ENCODE measurements at regions not wholly inside any gene's neighbourhood (a gene's known extent, or its start where the extent isn't known, plus 50 kb on each side); places are given as distances from the start of the nearest gene placed in this dataset.

- no peak for DNase-seq (ENCODE audit: extremely low spot score)
- CTCF ChIA-PET: no interaction called here
- no peak for TF ChIP-seq ARNT (IDR thresholded peaks at IDR 0.05)
- TF ChIP-seq, protein P1, sequence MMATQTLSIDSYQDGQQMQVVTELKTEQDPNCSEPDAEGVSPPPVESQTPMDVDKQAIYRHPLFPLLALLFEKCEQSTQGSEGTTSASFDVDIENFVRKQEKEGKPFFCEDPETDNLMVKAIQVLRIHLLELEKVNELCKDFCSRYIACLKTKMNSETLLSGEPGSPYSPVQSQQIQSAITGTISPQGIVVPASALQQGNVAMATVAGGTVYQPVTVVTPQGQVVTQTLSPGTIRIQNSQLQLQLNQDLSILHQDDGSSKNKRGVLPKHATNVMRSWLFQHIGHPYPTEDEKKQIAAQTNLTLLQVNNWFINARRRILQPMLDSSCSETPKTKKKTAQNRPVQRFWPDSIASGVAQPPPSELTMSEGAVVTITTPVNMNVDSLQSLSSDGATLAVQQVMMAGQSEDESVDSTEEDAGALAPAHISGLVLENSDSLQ (IDR thresholded peaks at IDR 0.05): no peak
- no peak for TF ChIP-seq TARDBP (IDR thresholded peaks at IDR 0.05)
- TF ChIP-seq LEF1 (IDR thresholded peaks at IDR 0.05; ENCODE audit: borderline replicate concordance): no peak
- no peak for TF ChIP-seq SP1 (IDR thresholded peaks at IDR 0.05)
- TF ChIP-seq FOXK2 (IDR thresholded peaks at IDR 0.05): no peak
- no peak for TF ChIP-seq FOXM1 (IDR thresholded peaks at IDR 0.05; ENCODE audit: borderline replicate concordance)
- no peak for TF ChIP-seq FOXA1 (IDR thresholded peaks at IDR 0.05)
- TF ChIP-seq NFRKB (IDR thresholded peaks at IDR 0.05): no peak
- no peak for TF ChIP-seq HDGF (IDR thresholded peaks at IDR 0.05; ENCODE audit: borderline replicate concordance)
- no peak for TF ChIP-seq ZNF384 (IDR thresholded peaks at IDR 0.05)
- no peak for TF ChIP-seq BHLHE40 (IDR thresholded peaks at IDR 0.05; ENCODE audit: borderline replicate concordance)
- TF ChIP-seq L3MBTL2 (conservative IDR thresholded peaks at IDR 0.05): no peak
- no peak for TF ChIP-seq CTBP1 (IDR thresholded peaks at IDR 0.05; ENCODE audit: borderline replicate concordance)
- no peak for TF ChIP-seq ELF4 (IDR thresholded peaks at IDR 0.05)
- TF ChIP-seq SUZ12 (IDR thresholded peaks at IDR 0.05): no peak
- POLR2A ChIA-PET: no interaction called here
These were observed 107.0 kb downstream of the CTTN start for GRCh38 chr11:70505331-70505731.

DNA sequence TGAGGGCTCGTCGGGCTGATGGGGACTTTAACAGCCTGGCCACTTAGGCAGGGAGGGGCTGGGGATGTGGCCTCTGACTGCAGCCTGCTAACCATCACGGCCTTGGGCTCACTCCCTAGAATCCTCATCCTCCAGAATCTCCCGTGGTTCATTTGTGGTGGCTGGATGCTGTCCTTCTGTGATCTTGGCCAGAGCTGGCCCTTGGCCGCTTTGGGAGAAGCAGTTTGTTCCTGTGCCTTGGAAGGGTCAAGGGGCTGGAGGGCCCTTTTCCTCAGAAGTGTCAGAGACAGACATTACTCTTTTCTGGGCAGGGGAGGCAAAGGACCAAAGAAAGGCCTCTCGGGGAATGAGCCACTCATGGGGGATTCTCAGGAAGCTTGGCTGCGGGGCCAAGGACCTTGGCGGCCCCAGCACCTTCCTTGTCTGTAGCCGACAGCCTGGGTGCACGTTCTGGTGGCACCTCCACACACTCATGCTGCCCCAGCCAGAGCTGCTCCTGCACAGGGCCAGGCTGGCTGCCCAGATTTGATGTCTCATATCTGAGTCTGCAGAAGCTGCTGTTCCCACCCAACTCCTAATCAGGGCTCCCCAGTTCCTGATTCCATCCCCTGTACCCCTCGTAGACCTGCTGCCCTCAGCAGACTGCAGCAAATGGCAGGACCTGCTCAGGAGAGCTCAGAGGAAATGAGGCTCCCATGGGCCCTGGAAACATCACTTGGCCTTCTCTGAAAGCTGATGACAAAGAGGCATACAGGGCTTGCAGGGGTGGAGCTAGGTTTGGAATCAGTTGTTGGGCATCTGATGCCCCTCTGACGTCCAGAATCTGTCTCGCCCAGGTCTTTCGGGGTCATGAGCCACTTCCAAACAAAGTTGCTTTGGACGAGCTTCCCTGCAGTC, 107.7 kb downstream of the CTTN start:
- DNase-seq (ENCODE audit: extremely low spot score): no peak
- ChIA-PET POLR2A (no interaction called here), CTCF (no interaction called here)
- no peak for TF ChIP-seq SP1 (IDR thresholded peaks at IDR 0.05)
- TF ChIP-seq LEF1 (IDR thresholded peaks at IDR 0.05; ENCODE audit: borderline replicate concordance): no peak
- TF ChIP-seq TARDBP (IDR thresholded peaks at IDR 0.05): no peak
- no peak for TF ChIP-seq ELF4 (IDR thresholded peaks at IDR 0.05)
- TF ChIP-seq CTBP1 (IDR thresholded peaks at IDR 0.05; ENCODE audit: borderline replicate concordance): no peak
- TF ChIP-seq NFRKB (IDR thresholded peaks at IDR 0.05): no peak
- no peak for TF ChIP-seq FOXK2 (IDR thresholded peaks at IDR 0.05)
- no peak for TF ChIP-seq FOXA1 (IDR thresholded peaks at IDR 0.05)
- no peak for TF ChIP-seq HDGF (IDR thresholded peaks at IDR 0.05; ENCODE audit: borderline replicate concordance)
- TF ChIP-seq ZNF384 (IDR thresholded peaks at IDR 0.05): no peak
- TF ChIP-seq SUZ12 (IDR thresholded peaks at IDR 0.05): no peak
- no peak for TF ChIP-seq ARNT (IDR thresholded peaks at IDR 0.05)
- no peak for TF ChIP-seq FOXM1 (IDR thresholded peaks at IDR 0.05; ENCODE audit: borderline replicate concordance)
- no peak for TF ChIP-seq L3MBTL2 (conservative IDR thresholded peaks at IDR 0.05)
- TF ChIP-seq, protein P1 (IDR thresholded peaks at IDR 0.05): no peak
- TF ChIP-seq BHLHE40 (IDR thresholded peaks at IDR 0.05; ENCODE audit: borderline replicate concordance): no peak

GRCh38 chr11:70506658-70506970, 108.3 kb downstream of the CTTN start:
- CTCF ChIA-PET: no interaction called here
- POLR2A ChIA-PET: no interaction called here
- TF ChIP-seq HDGF (IDR thresholded peaks at IDR 0.05; ENCODE audit: borderline replicate concordance) (no peak), ZNF384 (IDR thresholded peaks at IDR 0.05) (no peak), FOXA1 (IDR thresholded peaks at IDR 0.05) (no peak), ELF4 (IDR thresholded peaks at IDR 0.05) (no peak), BHLHE40 (IDR thresholded peaks at IDR 0.05; ENCODE audit: borderline replicate concordance) (no peak), L3MBTL2 (conservative IDR thresholded peaks at IDR 0.05) (no peak), SUZ12 (IDR thresholded peaks at IDR 0.05) (no peak), CTBP1 (IDR thresholded peaks at IDR 0.05; ENCODE audit: borderline replicate concordance) (no peak)
- TF ChIP-seq, protein P1 (IDR thresholded peaks at IDR 0.05): no peak

DNA sequence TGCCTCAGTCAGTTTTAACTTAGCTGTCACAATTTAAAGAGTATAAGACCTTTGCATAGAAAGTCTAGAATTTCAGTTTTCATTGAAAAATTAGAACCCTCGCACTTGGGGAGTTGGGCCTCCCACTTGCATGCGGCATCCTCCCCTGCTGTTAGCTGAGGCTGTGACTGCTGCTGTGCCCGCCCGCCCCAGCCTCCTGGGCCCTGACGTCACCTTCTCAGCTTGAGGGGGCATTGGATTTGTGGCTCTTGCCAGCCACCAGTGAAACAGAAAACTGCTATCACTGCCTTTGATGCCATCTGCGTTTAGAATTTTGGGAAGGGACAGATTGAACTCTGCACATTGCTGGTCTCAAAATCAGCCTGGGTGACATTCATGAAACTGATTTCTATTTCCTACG, 108.7 kb downstream of the CTTN start:
- TF ChIP-seq FOXK2 (IDR thresholded peaks at IDR 0.05): no peak
- TF ChIP-seq, protein P1 (IDR thresholded peaks at IDR 0.05): no peak
- TF ChIP-seq ARNT (IDR thresholded peaks at IDR 0.05): no peak
- TF ChIP-seq SUZ12 (IDR thresholded peaks at IDR 0.05): no peak
- TF ChIP-seq CTBP1 (IDR thresholded peaks at IDR 0.05; ENCODE audit: borderline replicate concordance): no peak
- TF ChIP-seq FOXA1 (IDR thresholded peaks at IDR 0.05): no peak
- no peak for TF ChIP-seq NFRKB (IDR thresholded peaks at IDR 0.05)
- TF ChIP-seq ZNF384 (IDR thresholded peaks at IDR 0.05): no peak
- no peak for TF ChIP-seq ELF4 (IDR thresholded peaks at IDR 0.05)
- CTCF ChIA-PET: no interaction called here
- DNase-seq (ENCODE audit: extremely low spot score): no peak
- POLR2A ChIA-PET: no interaction called here

More at GRCh38 chr11:70506658-70506970, 108.3 kb downstream of the CTTN start:
- no peak for DNase-seq (ENCODE audit: extremely low spot score)

- DNase-seq (ENCODE audit: extremely low spot score): no peak
- POLR2A ChIA-PET: no interaction called here
- CTCF ChIA-PET: no interaction called here
- TF ChIP-seq ZNF384 (IDR thresholded peaks at IDR 0.05): no peak
- TF ChIP-seq LEF1 (IDR thresholded peaks at IDR 0.05; ENCODE audit: borderline replicate concordance): no peak
- TF ChIP-seq CTBP1 (IDR thresholded peaks at IDR 0.05; ENCODE audit: borderline replicate concordance): no peak
These were observed 109.3 kb downstream of the CTTN start for GRCh38 chr11:70507466-70508230.

Measured in HEK293T (cell line).